ENCODE measurements at regions not wholly inside any gene's neighbourhood (a gene's known extent, or its start where the extent isn't known, plus 50 kb on each side); places are given as distances from the start of the nearest gene placed in this dataset.
"Not testable (repeated sequence)": the region's sequence is repeated elsewhere in the genome, so short reads cannot be mapped to it uniquely, and the experiment has no call there.

- TF ChIP-seq CREM (CRISPR knock-in tag; IDR thresholded peaks at IDR 0.05) (no peak), ZNF121 (CRISPR knock-in tag; IDR thresholded peaks at IDR 0.05) (no peak), HMGA2 (CRISPR knock-in tag; IDR thresholded peaks at IDR 0.05) (no peak), EMX1 (CRISPR knock-in tag; IDR thresholded peaks at IDR 0.05) (no peak), IRF1 (CRISPR knock-in tag; IDR thresholded peaks at IDR 0.05) (no peak), ZNF671 (CRISPR knock-in tag; IDR thresholded peaks at IDR 0.05) (no peak), ATF3 (CRISPR knock-in tag; conservative IDR thresholded peaks at IDR 0.05) (no peak)
Observed at GRCh38 chr4:159706704-159707103, 603.8 kb downstream of the RAPGEF2 start (continued).

GRCh38 chr4:159715180-159715579 lies 612.3 kb downstream of the RAPGEF2 start:
- H3K4me3 Mint-ChIP-seq; POLR2A ChIA-PET; CTCF ChIA-PET; H3K27me3 Mint-ChIP-seq (ENCODE audit: low read depth); ATAC-seq; H3K36me3 Mint-ChIP-seq; H3K27ac Mint-ChIP-seq; DNase-seq (ENCODE audit: low spot score): not testable (repeated sequence)
- Mint-ChIP-seq H3K4me1 (peaks cover 20% of the 10 kb centered on the region), H3K9me3 (peaks cover 13% of the 10 kb centered on the region)

- peaks cover 5% of the 10 kb centered on the region; the same call in 1 of the 2 replicates for H3K36me3 Mint-ChIP-seq
- no peak for TF ChIP-seq NFATC4 (CRISPR knock-in tag; IDR thresholded peaks at IDR 0.05)
- TF ChIP-seq NR1H2 (CRISPR knock-in tag; IDR thresholded peaks at IDR 0.05) = no peak
- no peak for TF ChIP-seq TCF7 (CRISPR knock-in tag; IDR thresholded peaks at IDR 0.05; ENCODE audit: low read depth)
- TF ChIP-seq ZNF219 (CRISPR knock-in tag; IDR thresholded peaks at IDR 0.05; ENCODE audit: borderline replicate concordance) = no peak
- TF ChIP-seq MAX (CRISPR knock-in tag; IDR thresholded peaks at IDR 0.05) = no peak
- no peak for TF ChIP-seq CDX4 (CRISPR knock-in tag; IDR thresholded peaks at IDR 0.05; ENCODE audit: borderline replicate concordance)
- TF ChIP-seq SMAD4 (CRISPR knock-in tag; IDR thresholded peaks at IDR 0.05) = no peak
- no peak for TF ChIP-seq ATF1 (CRISPR knock-in tag; IDR thresholded peaks at IDR 0.05)
- no peak for TF ChIP-seq ZNF532 (CRISPR knock-in tag; IDR thresholded peaks at IDR 0.05; ENCODE audit: borderline replicate concordance)
- TF ChIP-seq ZNF396 (CRISPR knock-in tag; IDR thresholded peaks at IDR 0.05; ENCODE audit: borderline replicate concordance) = no peak
- TF ChIP-seq CBFB (CRISPR knock-in tag; IDR thresholded peaks at IDR 0.05; ENCODE audit: low read depth) = no peak
- TF ChIP-seq MLX (CRISPR knock-in tag; IDR thresholded peaks at IDR 0.05) = no peak
- no peak for TF ChIP-seq OVOL2 (CRISPR knock-in tag; IDR thresholded peaks at IDR 0.05; ENCODE audit: borderline replicate concordance)
- TF ChIP-seq ZSCAN18 (CRISPR knock-in tag; IDR thresholded peaks at IDR 0.05) = no peak
- TF ChIP-seq CREM (CRISPR knock-in tag; IDR thresholded peaks at IDR 0.05) = no peak
- no peak for TF ChIP-seq ZNF281 (CRISPR knock-in tag; IDR thresholded peaks at IDR 0.05)
Observed at GRCh38 chr4:159719531-159719930, 616.7 kb downstream of the RAPGEF2 start.

More at GRCh38 chr4:159719531-159719930, 616.7 kb downstream of the RAPGEF2 start:
- DNase-seq (ENCODE audit: low spot score) (no peak), ATAC-seq (no peak)
- Mint-ChIP-seq H3K4me3 (no peak overlapping the region), H3K27me3 (ENCODE audit: low read depth) (no peaks in the 10 kb centered on the region; the same call in 1 of the 2 replicates), H3K9me3 (peaks cover 13% of the 10 kb centered on the region), H3K27ac (no peak overlapping the region), H3K4me1 (peaks cover 7% of the 10 kb centered on the region)
- CTCF ChIA-PET = no interaction called here
- POLR2A ChIA-PET = no interaction called here

Data from WTC11 (cell line).